PC-9 (cell line): ENCODE measurements at regions not wholly inside any gene's neighbourhood (a gene's known extent, or its start where the extent isn't known, plus 50 kb on each side); places are given as distances from the start of the nearest gene placed in this dataset.

ENCODE experiments used
- BruUV-seq: library from RNA; stranded (reverse); fragments of 400-500 nt; replicated peaks from 2 replicates; lab custom pipeline; 2021; lab: Mats Ljungman, UMichigan
- CTCF ChIA-PET: fragments of 300-600 bp; sonication (Branson Sonifier 250); formaldehyde crosslinking; loops from one replicate; lab custom pipeline; 2022; ENCODE audit warnings: antibody characterized with exemption; lab: Charles Lee
- POLR2A ChIA-PET: fragments of 300-600 bp; sonication (Branson Sonifier 250); formaldehyde crosslinking; loops from one replicate; lab custom pipeline; 2022; ENCODE audit warnings: antibody characterized with exemption; ENCODE audit not compliant: unreplicated experiment; lab: Charles Lee
- DNase-seq, 2 experiments: peaks; one replicate each; pipeline versions ENCODE4 v3.0.0 to v3.0.0-alpha.2; 2015 to 2022; ENCODE audit warnings: mixed read lengths in 1 of 2
- H2AFZ ChIP-seq: fragments of 200-600 bp; sonication (generic); 2 replicates; pipeline ENCODE4 v1.8.1; 2017; ENCODE audit warnings: antibody characterized with exemption
- H3F3A ChIP-seq: fragments of 200-600 bp; sonication (generic); 2 replicates; pipeline ENCODE4 v1.8.1; 2017; ENCODE audit warnings: antibody characterized with exemption, mild to moderate bottlenecking, low read depth; ENCODE audit not compliant: insufficient read depth
- H3K27ac ChIP-seq: fragments of 200-600 bp; sonication (generic); 2 replicates; pipeline ENCODE4 v1.6.1; 2016; ENCODE audit warnings: mixed run types
- H3K27me3 ChIP-seq: fragments of 200-600 bp; sonication (generic); 2 replicates; pipeline ENCODE4 v1.6.1; 2016; ENCODE audit warnings: low read depth, mixed run types; ENCODE audit not compliant: insufficient read depth
- H3K36me3 ChIP-seq: fragments of 200-600 bp; sonication (generic); 2 replicates; pipeline ENCODE4 v1.6.1; 2016; ENCODE audit warnings: low read depth, mixed run types
- H3K4me1 ChIP-seq: fragments of 200-600 bp; sonication (generic); replicated peaks from 2 replicates; pipeline ENCODE4 v1.6.1; 2016; ENCODE audit warnings: mixed run types; ENCODE audit not compliant: insufficient read depth
- H3K4me2 ChIP-seq: fragments of 200-600 bp; sonication (generic); 2 replicates; pipeline ENCODE4 v1.6.1; 2017; ENCODE audit warnings: mixed run types
- H3K4me3 ChIP-seq: fragments of 200-600 bp; sonication (generic); 2 replicates; pipeline ENCODE4 v1.6.1; 2016; ENCODE audit warnings: mixed run types
- H3K79me2 ChIP-seq: fragments of 200-600 bp; sonication (generic); 2 replicates; pipeline ENCODE4 v1.6.1; 2017; ENCODE audit warnings: low read depth, mixed run types
- H3K9me2 ChIP-seq: fragments of 200-600 bp; sonication (generic); 2 replicates; pipeline ENCODE4 v1.8.1; 2017; ENCODE audit warnings: mild to moderate bottlenecking; ENCODE audit not compliant: insufficient read depth
- H3K9me3 ChIP-seq: fragments of 200-600 bp; sonication (generic); 2 replicates; pipeline ENCODE4 v1.8.1; 2016; ENCODE audit warnings: low read depth; ENCODE audit not compliant: insufficient read depth
- H4K20me1 ChIP-seq: fragments of 200-600 bp; sonication (generic); 2 replicates; pipeline ENCODE4 v1.8.1; 2017; ENCODE audit not compliant: insufficient read depth
- CTCF ChIP-seq: fragments of 200-600 bp; sonication (generic); conservative IDR thresholded peaks from 2 replicates; pipeline ENCODE4 v1.6.1; 2017; ENCODE audit warnings: mixed run types, antibody characterized with exemption, mild to moderate bottlenecking, moderate library complexity
- EZH2 ChIP-seq: fragments of 200-600 bp; sonication (generic); IDR thresholded peaks from 2 replicates; pipeline ENCODE4 v1.8.0; 2017; ENCODE audit warnings: antibody characterized with exemption, low read depth
- intact Hi-C: fragments of 100-400 bp; cut with micrococcal nuclease; formaldehyde crosslinking; loops from one replicate; pipeline ENCODE4 v1.10.0; 2022; ENCODE audit not compliant: unreplicated experiment

GRCh38 chr2:200079356-200079755, 124.0 kb downstream of the MAIP1 start:
- CTCF ChIA-PET, result no interaction called here
- no peaks in the 10 kb centered on the region for H4K20me1 ChIP-seq
- BruUV-seq, result no TSS peak
- H3K4me1 ChIP-seq, result peaks cover 25% of the 10 kb centered on the region
- H3K9me3 ChIP-seq, result no peaks in the 10 kb centered on the region
- H3K36me3 ChIP-seq, result no peaks in the 10 kb centered on the region
- H2AFZ ChIP-seq, result no peak overlapping the region
- DNase-seq, result no peak
- H3K4me2 ChIP-seq, result no peak overlapping the region
- no peaks in the 10 kb centered on the region for H3K27me3 ChIP-seq
- H3K27ac ChIP-seq, result no peak overlapping the region
- H3K79me2 ChIP-seq, result no peaks in the 10 kb centered on the region
- TF ChIP-seq EZH2, result no peak
- TF ChIP-seq CTCF, result no peak
- H3F3A ChIP-seq, result peaks cover 7% of the 10 kb centered on the region; the same call in 1 of the 2 replicates
- POLR2A ChIA-PET, result no interaction called here
- intact Hi-C loops, result no loop called here
- no peaks in the 10 kb centered on the region for H3K9me2 ChIP-seq
- H3K4me3 ChIP-seq, result no peak overlapping the region

GRCh38 chr2:200081236-200081635, 125.9 kb downstream of the MAIP1 start:
- no peaks in the 10 kb centered on the region for H3K79me2 ChIP-seq
- no peak for TF ChIP-seq CTCF
- TF ChIP-seq EZH2, result no peak
- H3K27me3 ChIP-seq, result no peaks in the 10 kb centered on the region
- H3K4me1 ChIP-seq, result peaks cover 23% of the 10 kb centered on the region
- no peak overlapping the region for H2AFZ ChIP-seq
- H3K27ac ChIP-seq, result no peak overlapping the region
- BruUV-seq, result no TSS peak
- no peak overlapping the region for H3K4me3 ChIP-seq
- intact Hi-C loops, result no loop called here
- no peaks in the 10 kb centered on the region for H3K9me2 ChIP-seq
- no peaks in the 10 kb centered on the region for H3K9me3 ChIP-seq
- peaks cover 7% of the 10 kb centered on the region; the same call in 1 of the 2 replicates for H3F3A ChIP-seq
- no peak overlapping the region for H3K4me2 ChIP-seq
- no peaks in the 10 kb centered on the region for H3K36me3 ChIP-seq
- DNase-seq, result no peak
- H4K20me1 ChIP-seq, result no peaks in the 10 kb centered on the region
- ChIA-PET CTCF (no interaction called here), POLR2A (no interaction called here)

- Histone ChIP-seq H3K79me2 (no peaks in the 10 kb centered on the region), H3K27ac (no peak overlapping the region), H3F3A (peaks cover 7% of the 10 kb centered on the region; the same call in 1 of the 2 replicates), H3K4me3 (no peak overlapping the region), H2AFZ (no peak overlapping the region), H3K4me1 (peaks cover 17% of the 10 kb centered on the region), H3K4me2 (no peak overlapping the region), H3K27me3 (no peaks in the 10 kb centered on the region), H3K36me3 (no peaks in the 10 kb centered on the region), H4K20me1 (no peaks in the 10 kb centered on the region), H3K9me2 (no peaks in the 10 kb centered on the region), H3K9me3 (no peaks in the 10 kb centered on the region)
- ChIA-PET CTCF (no interaction called here), POLR2A (no interaction called here)
- intact Hi-C loops, result no loop called here
- DNase-seq, result no peak
- TF ChIP-seq CTCF (no peak), EZH2 (no peak)
- BruUV-seq, result no TSS peak
Observed at GRCh38 chr2:200081811-200082210, 126.4 kb downstream of the MAIP1 start.
